ENCODE measurements at regions not wholly inside any gene's neighbourhood (a gene's known extent, or its start where the extent isn't known, plus 50 kb on each side); places are given as distances from the start of the nearest gene placed in this dataset.

DNA sequence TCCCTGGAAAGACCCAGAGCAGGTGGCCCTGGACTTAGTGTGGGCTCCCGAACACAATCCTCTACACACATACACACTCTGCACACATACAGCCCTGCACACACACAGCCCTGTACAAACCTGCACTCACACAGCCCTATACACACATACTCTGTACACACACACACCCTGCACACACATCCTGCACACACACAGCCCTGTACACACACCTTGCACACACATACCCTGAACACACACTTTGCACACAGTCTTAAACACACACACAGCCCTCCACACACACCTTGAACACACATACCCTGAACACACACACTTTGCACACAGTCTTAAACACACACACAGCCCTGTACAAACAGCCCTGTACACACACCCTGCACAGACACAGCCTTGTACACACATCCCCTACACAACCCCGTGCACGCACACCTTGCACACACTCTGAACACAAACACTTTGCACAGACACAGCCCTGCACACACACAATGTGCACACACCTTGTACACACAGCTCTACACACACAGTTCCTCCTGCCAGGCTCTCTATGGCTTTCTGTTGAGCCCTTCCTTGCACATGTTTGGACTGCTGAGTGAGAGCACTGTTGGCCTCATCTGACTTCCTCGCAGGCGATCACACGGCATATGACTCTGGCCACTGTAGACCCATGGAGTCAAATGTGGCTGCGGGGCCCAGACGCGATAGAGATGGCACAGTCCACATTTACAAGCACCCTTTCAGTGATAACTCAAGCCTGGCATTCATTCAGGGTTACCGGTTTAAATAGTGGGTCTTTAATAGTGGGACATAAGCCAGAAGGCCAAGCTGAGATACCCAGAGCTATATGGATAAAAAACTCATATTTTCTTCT lies 245.7 kb upstream of the IRX1 start:
- TF ChIP-seq, protein P1, sequence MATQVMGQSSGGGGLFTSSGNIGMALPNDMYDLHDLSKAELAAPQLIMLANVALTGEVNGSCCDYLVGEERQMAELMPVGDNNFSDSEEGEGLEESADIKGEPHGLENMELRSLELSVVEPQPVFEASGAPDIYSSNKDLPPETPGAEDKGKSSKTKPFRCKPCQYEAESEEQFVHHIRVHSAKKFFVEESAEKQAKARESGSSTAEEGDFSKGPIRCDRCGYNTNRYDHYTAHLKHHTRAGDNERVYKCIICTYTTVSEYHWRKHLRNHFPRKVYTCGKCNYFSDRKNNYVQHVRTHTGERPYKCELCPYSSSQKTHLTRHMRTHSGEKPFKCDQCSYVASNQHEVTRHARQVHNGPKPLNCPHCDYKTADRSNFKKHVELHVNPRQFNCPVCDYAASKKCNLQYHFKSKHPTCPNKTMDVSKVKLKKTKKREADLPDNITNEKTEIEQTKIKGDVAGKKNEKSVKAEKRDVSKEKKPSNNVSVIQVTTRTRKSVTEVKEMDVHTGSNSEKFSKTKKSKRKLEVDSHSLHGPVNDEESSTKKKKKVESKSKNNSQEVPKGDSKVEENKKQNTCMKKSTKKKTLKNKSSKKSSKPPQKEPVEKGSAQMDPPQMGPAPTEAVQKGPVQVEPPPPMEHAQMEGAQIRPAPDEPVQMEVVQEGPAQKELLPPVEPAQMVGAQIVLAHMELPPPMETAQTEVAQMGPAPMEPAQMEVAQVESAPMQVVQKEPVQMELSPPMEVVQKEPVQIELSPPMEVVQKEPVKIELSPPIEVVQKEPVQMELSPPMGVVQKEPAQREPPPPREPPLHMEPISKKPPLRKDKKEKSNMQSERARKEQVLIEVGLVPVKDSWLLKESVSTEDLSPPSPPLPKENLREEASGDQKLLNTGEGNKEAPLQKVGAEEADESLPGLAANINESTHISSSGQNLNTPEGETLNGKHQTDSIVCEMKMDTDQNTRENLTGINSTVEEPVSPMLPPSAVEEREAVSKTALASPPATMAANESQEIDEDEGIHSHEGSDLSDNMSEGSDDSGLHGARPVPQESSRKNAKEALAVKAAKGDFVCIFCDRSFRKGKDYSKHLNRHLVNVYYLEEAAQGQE (IDR thresholded peaks at IDR 0.05): no peak
- TF ChIP-seq JUNB (IDR thresholded peaks at IDR 0.05): no peak
- no peak for TF ChIP-seq HOXA7 (CRISPR knock-in tag; IDR thresholded peaks at IDR 0.05)
- TF ChIP-seq RCOR1 (IDR thresholded peaks at IDR 0.05; ENCODE audit: low read depth, low read length): no peak
- TF ChIP-seq, protein P2, sequence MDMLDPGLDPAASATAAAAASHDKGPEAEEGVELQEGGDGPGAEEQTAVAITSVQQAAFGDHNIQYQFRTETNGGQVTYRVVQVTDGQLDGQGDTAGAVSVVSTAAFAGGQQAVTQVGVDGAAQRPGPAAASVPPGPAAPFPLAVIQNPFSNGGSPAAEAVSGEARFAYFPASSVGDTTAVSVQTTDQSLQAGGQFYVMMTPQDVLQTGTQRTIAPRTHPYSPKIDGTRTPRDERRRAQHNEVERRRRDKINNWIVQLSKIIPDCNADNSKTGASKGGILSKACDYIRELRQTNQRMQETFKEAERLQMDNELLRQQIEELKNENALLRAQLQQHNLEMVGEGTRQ (IDR thresholded peaks at IDR 0.05): no peak
- no peak for TF ChIP-seq ZNF302 (CRISPR knock-in tag; IDR thresholded peaks at IDR 0.05)
- TF ChIP-seq CBX8 (IDR thresholded peaks at IDR 0.05): no peak
- TF ChIP-seq SREBF2 (IDR thresholded peaks at IDR 0.05): no peak
- no peak for TF ChIP-seq ESRRA (IDR thresholded peaks at IDR 0.05; ENCODE audit: borderline replicate concordance, low read length)
- no peak for TF ChIP-seq RARB (CRISPR knock-in tag; IDR thresholded peaks at IDR 0.05)
- TF ChIP-seq KDM1A (IDR thresholded peaks at IDR 0.05; ENCODE audit: low read depth): no peak
- no peak for TF ChIP-seq ZSCAN20 (CRISPR knock-in tag; IDR thresholded peaks at IDR 0.05)
- TF ChIP-seq CBX2 (IDR thresholded peaks at IDR 0.05; ENCODE audit: borderline replicate concordance, low read depth): no peak
- TF ChIP-seq, protein P3, sequence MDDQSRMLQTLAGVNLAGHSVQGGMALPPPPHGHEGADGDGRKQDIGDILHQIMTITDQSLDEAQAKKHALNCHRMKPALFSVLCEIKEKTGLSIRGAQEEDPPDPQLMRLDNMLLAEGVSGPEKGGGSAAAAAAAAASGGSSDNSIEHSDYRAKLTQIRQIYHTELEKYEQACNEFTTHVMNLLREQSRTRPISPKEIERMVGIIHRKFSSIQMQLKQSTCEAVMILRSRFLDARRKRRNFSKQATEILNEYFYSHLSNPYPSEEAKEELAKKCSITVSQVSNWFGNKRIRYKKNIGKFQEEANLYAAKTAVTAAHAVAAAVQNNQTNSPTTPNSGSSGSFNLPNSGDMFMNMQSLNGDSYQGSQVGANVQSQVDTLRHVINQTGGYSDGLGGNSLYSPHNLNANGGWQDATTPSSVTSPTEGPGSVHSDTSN (IDR thresholded peaks at IDR 0.05): no peak
- no peak for TF ChIP-seq RNF2 (IDR thresholded peaks at IDR 0.05; ENCODE audit: borderline replicate concordance, low read depth)
- TF ChIP-seq FOSB (CRISPR knock-in tag; IDR thresholded peaks at IDR 0.05): no peak
- TF ChIP-seq ZFP36 (IDR thresholded peaks at IDR 0.05; ENCODE audit: borderline replicate concordance, partially characterized antibody): no peak
- TF ChIP-seq BHLHE40 (IDR thresholded peaks at IDR 0.05; ENCODE audit: low read depth, low read length): no peak
- TF ChIP-seq CHD2 (IDR thresholded peaks at IDR 0.05; ENCODE audit: low read length, partially characterized antibody): no peak
- 10% methylated on average over 7 of the region's 10 CpGs for WGBS (ENCODE audit: missing lambda C conversion rate)
- Histone ChIP-seq H3K27ac (no peak overlapping the region), H3K9me3 (no peaks in the 10 kb centered on the region), H3K4me2 (no peak overlapping the region), H3K4me3 (no peak overlapping the region), H3K4me1 (no peaks in the 10 kb centered on the region)
- POLR2A ChIA-PET: no interaction called here
- CTCF ChIA-PET: no interaction called here
- FAIRE-seq (no peak), ATAC-seq (no peak), DNase-seq (ENCODE audit: low read depth in 1 of 2, low spot score in 1 of 2) (no peak)

DNA sequence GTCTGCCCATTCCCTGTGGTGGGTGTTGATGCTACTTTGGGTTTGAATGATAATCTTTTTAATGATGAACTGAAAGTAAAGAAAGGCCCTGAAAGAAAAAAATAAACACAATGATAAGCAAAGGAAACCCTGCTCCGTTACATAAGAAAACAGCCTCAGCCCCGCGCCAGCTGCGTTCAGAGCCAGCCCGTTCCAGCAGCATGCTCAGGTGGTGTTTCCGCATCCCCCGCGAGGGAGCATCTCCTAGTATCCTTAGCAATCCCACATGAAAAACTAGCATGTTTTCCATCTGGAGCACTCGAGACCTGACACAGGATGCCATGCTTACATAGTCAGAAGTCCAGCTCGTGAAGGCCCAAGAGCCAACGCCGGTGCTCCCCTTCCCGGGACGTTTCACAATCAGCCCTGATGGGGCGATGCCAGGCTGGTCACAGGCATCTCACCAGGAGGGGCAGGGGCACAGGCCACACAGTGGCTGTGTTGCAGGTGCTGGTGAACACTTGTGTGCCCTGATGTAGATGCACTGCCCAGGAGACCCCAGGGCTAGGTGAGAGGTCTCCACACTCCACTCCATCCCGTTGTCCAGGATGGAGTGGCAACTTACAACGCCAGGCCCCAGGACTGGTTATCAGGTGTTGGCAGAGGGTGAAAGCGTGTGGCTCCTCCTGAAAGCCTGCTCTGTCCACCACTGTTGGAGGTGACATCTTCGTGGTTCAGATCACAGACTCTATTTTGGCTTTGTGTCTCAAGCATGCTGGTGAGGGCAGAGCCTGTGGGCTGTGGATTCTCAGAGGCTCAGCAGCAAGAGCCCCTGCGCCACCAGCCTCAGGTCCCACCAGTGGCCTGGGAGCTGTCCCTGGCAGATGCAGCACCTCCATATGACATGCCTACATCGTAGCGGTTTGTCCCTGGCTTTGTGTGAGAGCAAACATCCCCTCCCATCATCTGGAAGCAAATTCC lies 246.8 kb upstream of the IRX1 start:
- ChIA-PET POLR2A (no interaction called here), CTCF (no interaction called here)
- FAIRE-seq: no peak
- no peak overlapping the region for H3K4me3 ChIP-seq
- H3K4me2 ChIP-seq: no peak overlapping the region
- TF ChIP-seq FOSB (CRISPR knock-in tag; IDR thresholded peaks at IDR 0.05): no peak
- no peak for TF ChIP-seq HEYL (CRISPR knock-in tag; IDR thresholded peaks at IDR 0.05)
- H3K9me3 ChIP-seq: no peaks in the 10 kb centered on the region
- no peak for ATAC-seq
- WGBS (ENCODE audit: missing lambda C conversion rate): 23% methylated on average over 13 of the region's 22 CpGs
- no peak overlapping the region for H3K27ac ChIP-seq
- DNase-seq (ENCODE audit: low read depth in 1 of 2, low spot score in 1 of 2): no peak
- no peaks in the 10 kb centered on the region for H3K4me1 ChIP-seq

All from A549 (cell line).